Activated CD8-positive, alpha-beta T cell treated with anti-CD3 and anti-CD28 coated beads for 36 hours (primary cell): ENCODE measurements at regions not wholly inside any gene's neighbourhood (a gene's known extent, or its start where the extent isn't known, plus 50 kb on each side); places are given as distances from the start of the nearest gene placed in this dataset.
"Not testable (repeated sequence)": the region's sequence is repeated elsewhere in the genome, so short reads cannot be mapped to it uniquely, and the experiment has no call there.

Experiments
- ATAC-seq: fragments of 200-7000 bp; cut with Tn5 transposase; one replicate; pipeline ENCODE4 v1.10.0; 2021; ENCODE audit warnings: mild to moderate bottlenecking, moderate library complexity
- CTCF ChIA-PET: fragments of 350-600 bp; sonication (Branson Sonifier 250); formaldehyde crosslinking; loops from one replicate; lab custom pipeline; 2021; ENCODE audit warnings: antibody characterized with exemption; lab: Charles Lee
- POLR2A ChIA-PET: fragments of 350-600 bp; sonication (Branson Sonifier 250); formaldehyde crosslinking; loops from one replicate; lab custom pipeline; 2021; ENCODE audit warnings: antibody characterized with exemption; lab: Charles Lee
- DNase-seq: peaks from one replicate; pipeline ENCODE4 v3.0.0-alpha.2; 2020
- H3K27ac Mint-ChIP-seq: one replicate; pipeline ENCODE4 v1.8.0; 2021; ENCODE audit warnings: mild to moderate bottlenecking, mixed read lengths
- H3K27me3 Mint-ChIP-seq: one replicate; pipeline ENCODE4 v1.8.0; 2021; ENCODE audit warnings: mixed read lengths
- H3K36me3 Mint-ChIP-seq: one replicate; pipeline ENCODE4 v1.8.0; 2021; ENCODE audit warnings: low read depth, mixed read lengths
- H3K4me1 Mint-ChIP-seq: one replicate; pipeline ENCODE4 v1.8.0; 2021; ENCODE audit warnings: low read depth, mixed read lengths
- H3K4me3 Mint-ChIP-seq: one replicate; pipeline ENCODE4 v1.8.0; 2021; ENCODE audit warnings: mild to moderate bottlenecking, moderate library complexity, mixed read lengths
- H3K9me3 Mint-ChIP-seq: one replicate; pipeline ENCODE4 v1.8.0; 2021; ENCODE audit warnings: mixed read lengths
- CTCF ChIP-seq: fragments of 200-600 bp; IDR thresholded peaks from one replicate; pipeline ENCODE4 v1.8.0; 2022; ENCODE audit warnings: antibody characterized with exemption, mild to moderate bottlenecking
- intact Hi-C: fragments of 100-400 bp; cut with micrococcal nuclease; formaldehyde crosslinking; loops from one replicate; pipeline ENCODE4 v1.10.0; 2022

GRCh38 chr3:177262396-177262795, 65.1 kb upstream of the TBL1XR1 start:
- Mint-ChIP-seq H3K4me3 (no peak overlapping the region), H3K27ac (no peak overlapping the region), H3K9me3 (no peaks in the 10 kb centered on the region), H3K27me3 (no peaks in the 10 kb centered on the region), H3K4me1 (no peaks in the 10 kb centered on the region), H3K36me3 (no peaks in the 10 kb centered on the region)
- ChIA-PET POLR2A (no interaction called here), CTCF (no interaction called here)
- intact Hi-C loops, result no loop called here
- ATAC-seq (no peak), DNase-seq (no peak)
- no peak for TF ChIP-seq CTCF

- DNase-seq, result no peak
- H3K27ac Mint-ChIP-seq, result no peak overlapping the region
- CTCF ChIA-PET, result no interaction called here
- H3K36me3 Mint-ChIP-seq, result no peaks in the 10 kb centered on the region
- intact Hi-C loops, result no loop called here
- POLR2A ChIA-PET, result interaction anchor here (0.5 kb wide), 1 partner anchor 18 kb away, joined by 4 read pairs; no protein-coding TSS in a partner anchor
- H3K27me3 Mint-ChIP-seq, result no peaks in the 10 kb centered on the region
- no peak overlapping the region for H3K4me3 Mint-ChIP-seq
- no peaks in the 10 kb centered on the region for H3K4me1 Mint-ChIP-seq
- no peak for TF ChIP-seq CTCF
- H3K9me3 Mint-ChIP-seq, result no peaks in the 10 kb centered on the region
- no peak for ATAC-seq
Measured at GRCh38 chr3:177263615-177264368, 66.5 kb upstream of the TBL1XR1 start.

GRCh38 chr3:177271811-177272501, 74.7 kb upstream of the TBL1XR1 start:
- DNase-seq, intact Hi-C loops, H3K27ac Mint-ChIP-seq, H3K27me3 Mint-ChIP-seq, POLR2A ChIA-PET, H3K4me1 Mint-ChIP-seq, CTCF ChIA-PET, H3K9me3 Mint-ChIP-seq, H3K4me3 Mint-ChIP-seq, ATAC-seq, H3K36me3 Mint-ChIP-seq: not testable (repeated sequence)

GRCh38 chr3:177278016-177278415, 80.7 kb upstream of the TBL1XR1 start:
- ATAC-seq, result no peak
- ChIA-PET POLR2A (no interaction called here), CTCF (no interaction called here)
- DNase-seq, result no peak
- Mint-ChIP-seq H3K9me3 (peaks cover 3% of the 10 kb centered on the region), H3K36me3 (peaks cover 4% of the 10 kb centered on the region), H3K4me1 (peaks cover 14% of the 10 kb centered on the region), H3K27ac (no peak overlapping the region), H3K27me3 (no peaks in the 10 kb centered on the region), H3K4me3 (no peak overlapping the region)
- intact Hi-C loops, result no loop called here
- TF ChIP-seq CTCF, result no peak

- Mint-ChIP-seq H3K27me3 (no peaks in the 10 kb centered on the region), H3K4me3 (no peak overlapping the region), H3K9me3 (peaks cover 3% of the 10 kb centered on the region), H3K4me1 (peaks cover 19% of the 10 kb centered on the region), H3K27ac (no peak overlapping the region), H3K36me3 (peaks cover 4% of the 10 kb centered on the region)
- intact Hi-C loops, result no loop called here
- no peak for DNase-seq
- no peak for TF ChIP-seq CTCF
- CTCF ChIA-PET, result no interaction called here
- POLR2A ChIA-PET, result no interaction called here
- ATAC-seq, result no peak
Measured at GRCh38 chr3:177279118-177279815, 82.0 kb upstream of the TBL1XR1 start.
